Activated T-cell treated with anti-CD3 and anti-CD28 coated beads, Interleukin-2, amount 50 U/mL, for 4 hours (primary cell): ENCODE measurements at regions not wholly inside any gene's neighbourhood (a gene's known extent, or its start where the extent isn't known, plus 50 kb on each side); places are given as distances from the start of the nearest gene placed in this dataset.
"Not testable (repeated sequence)": the region's sequence is repeated elsewhere in the genome, so short reads cannot be mapped to it uniquely, and the experiment has no call there.

Experiments
- ATAC-seq, 2 donors: fragments of 200-7000 bp; cut with Tn5 transposase; one replicate each; pipeline ENCODE4 v1.10.0; 2021
- DNase-seq: peaks from one replicate; pipeline ENCODE4 v3.0.0-alpha.2; 2020
- H3K27me3 Mint-ChIP-seq: one replicate; pipeline ENCODE4 v1.8.0; 2021; ENCODE audit warnings: low read depth, mixed read lengths
- H3K36me3 Mint-ChIP-seq: one replicate; pipeline ENCODE4 v1.8.0; 2022; ENCODE audit warnings: mixed read lengths; ENCODE audit not compliant: insufficient read depth
- H3K4me1 Mint-ChIP-seq: one replicate; pipeline ENCODE4 v1.8.0; 2021; ENCODE audit warnings: low read depth, mixed read lengths
- H3K4me3 Mint-ChIP-seq: one replicate; pipeline ENCODE4 v1.8.0; 2021; ENCODE audit warnings: mild to moderate bottlenecking, moderate library complexity, mixed read lengths
- H3K9me3 Mint-ChIP-seq: one replicate; pipeline ENCODE4 v1.8.0; 2021; ENCODE audit warnings: mixed read lengths

- Mint-ChIP-seq H3K27me3 (no peaks in the 10 kb centered on the region), H3K36me3 (no peaks in the 10 kb centered on the region), H3K4me3 (no peak overlapping the region), H3K9me3 (no peaks in the 10 kb centered on the region), H3K4me1 (no peaks in the 10 kb centered on the region)
- ATAC-seq (no peak), DNase-seq (no peak)
These were observed 133.8 kb downstream of the TTC6 start for GRCh38 chr14:37729218-37729617.

DNA sequence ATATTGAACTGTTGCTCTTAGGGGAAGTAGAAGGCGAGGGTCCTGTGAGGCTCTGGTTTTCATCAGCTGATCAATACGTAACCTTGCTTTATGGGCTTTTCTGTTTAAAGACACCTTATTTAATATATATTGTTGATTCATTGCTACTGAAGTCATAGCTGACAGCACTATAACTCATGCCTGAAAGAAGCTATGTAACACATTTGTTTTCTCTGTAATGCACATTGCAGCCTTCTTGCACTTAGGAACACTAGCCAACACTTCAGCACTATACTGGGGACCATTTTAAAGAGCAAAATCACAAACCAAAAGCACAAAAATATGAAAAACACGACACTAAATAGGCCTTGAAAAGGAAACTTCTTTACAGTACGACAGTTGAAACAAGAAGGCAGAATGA, 135.7 kb downstream of the TTC6 start:
- no peak overlapping the region for H3K4me3 Mint-ChIP-seq
- no peaks in the 10 kb centered on the region for H3K9me3 Mint-ChIP-seq
- ATAC-seq (no peak), DNase-seq (no peak)
- no peaks in the 10 kb centered on the region for H3K27me3 Mint-ChIP-seq
- H3K4me1 Mint-ChIP-seq: no peaks in the 10 kb centered on the region
- no peaks in the 10 kb centered on the region for H3K36me3 Mint-ChIP-seq

- DNase-seq (no peak), ATAC-seq (no peak)
- Mint-ChIP-seq H3K4me1 (no peaks in the 10 kb centered on the region), H3K36me3 (no peaks in the 10 kb centered on the region), H3K27me3 (no peaks in the 10 kb centered on the region), H3K4me3 (no peak overlapping the region), H3K9me3 (peaks cover 21% of the 10 kb centered on the region)
These were observed 150.2 kb downstream of the TTC6 start for GRCh38 chr14:37745657-37746056.

DNA sequence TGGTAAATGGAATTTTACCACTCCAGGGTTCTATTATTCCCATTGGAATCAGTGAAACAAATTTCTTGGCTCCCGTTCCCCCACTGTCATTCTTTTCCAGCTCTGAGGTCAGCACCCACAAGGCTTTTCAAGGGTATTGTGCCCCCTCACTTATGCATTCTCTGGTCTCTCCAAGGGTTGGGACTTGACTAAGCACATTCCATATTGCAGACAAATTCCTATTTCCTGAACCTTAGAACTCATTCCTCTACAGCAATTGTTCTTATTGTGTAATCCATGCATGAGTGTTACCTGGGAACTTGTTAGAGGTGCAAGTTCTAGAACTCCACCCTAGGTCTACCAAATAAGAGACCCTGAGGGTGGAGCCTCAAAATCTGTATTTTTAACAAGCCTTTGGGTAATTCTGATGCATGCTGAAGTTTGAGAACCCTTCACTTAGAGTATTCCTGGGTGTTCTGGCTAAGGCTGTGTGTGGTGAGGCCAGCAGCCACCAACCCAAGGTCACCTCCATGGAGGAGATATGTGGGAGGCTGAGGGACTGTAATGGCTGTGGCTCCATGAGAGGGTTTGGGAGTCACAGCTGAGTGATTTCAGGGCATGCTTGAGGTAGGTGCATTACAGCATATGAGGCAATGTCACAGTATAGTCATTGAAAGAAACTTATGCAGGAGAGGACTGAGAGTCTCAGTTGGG, 150.9 kb downstream of the TTC6 start:
- H3K9me3 Mint-ChIP-seq: peaks cover 21% of the 10 kb centered on the region
- H3K4me1 Mint-ChIP-seq: no peaks in the 10 kb centered on the region
- H3K36me3 Mint-ChIP-seq: no peaks in the 10 kb centered on the region
- H3K27me3 Mint-ChIP-seq: no peaks in the 10 kb centered on the region
- H3K4me3 Mint-ChIP-seq: no peak overlapping the region
- DNase-seq (no peak), ATAC-seq (no peak)

GRCh38 chr14:37753459-37753858, 158.0 kb downstream of the TTC6 start:
- H3K27me3 Mint-ChIP-seq: no peaks in the 10 kb centered on the region
- no peaks in the 10 kb centered on the region for H3K36me3 Mint-ChIP-seq
- H3K4me3 Mint-ChIP-seq: no peak overlapping the region
- ATAC-seq: no peak
- DNase-seq: no peak
- H3K4me1 Mint-ChIP-seq: no peaks in the 10 kb centered on the region
- peaks cover 12% of the 10 kb centered on the region for H3K9me3 Mint-ChIP-seq

- not testable (repeated sequence) for H3K4me1 Mint-ChIP-seq, DNase-seq, H3K27me3 Mint-ChIP-seq, ATAC-seq, H3K36me3 Mint-ChIP-seq, H3K4me3 Mint-ChIP-seq
- H3K9me3 Mint-ChIP-seq: peaks cover 17% of the 10 kb centered on the region
These were observed 164.8 kb downstream of the TTC6 start for GRCh38 chr14:37760275-37760674.

- H3K4me1 Mint-ChIP-seq: no peaks in the 10 kb centered on the region
- no peak for DNase-seq
- H3K27me3 Mint-ChIP-seq: no peaks in the 10 kb centered on the region
- peaks cover 20% of the 10 kb centered on the region for H3K9me3 Mint-ChIP-seq
- no peaks in the 10 kb centered on the region for H3K36me3 Mint-ChIP-seq
- no peak overlapping the region for H3K4me3 Mint-ChIP-seq
- no peak for ATAC-seq
These were observed 167.8 kb downstream of the TTC6 start for GRCh38 chr14:37763266-37763665.

DNA sequence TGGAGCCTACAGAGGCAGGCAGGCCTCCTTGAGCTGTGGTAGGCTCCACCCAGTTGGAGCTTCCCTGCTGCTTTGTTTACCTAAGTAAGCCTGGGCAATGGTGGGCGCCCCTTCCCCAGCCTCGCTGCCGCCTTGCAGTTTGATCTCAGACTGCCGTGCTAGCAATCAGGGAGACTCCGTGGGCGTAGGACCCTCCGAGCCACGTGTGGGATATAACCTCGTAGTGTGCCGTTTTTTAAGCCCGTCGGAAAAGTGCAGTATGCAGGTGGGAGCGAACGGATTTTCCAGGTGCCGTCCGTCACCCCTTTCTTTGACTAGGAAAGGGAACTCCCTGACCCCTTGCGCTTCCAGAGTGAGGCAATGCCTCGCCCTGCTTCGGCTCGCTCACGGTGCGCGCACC, 176.9 kb downstream of the TTC6 start:
- H3K4me3 Mint-ChIP-seq, H3K36me3 Mint-ChIP-seq, H3K4me1 Mint-ChIP-seq, ATAC-seq, DNase-seq, H3K27me3 Mint-ChIP-seq: not testable (repeated sequence)
- peaks cover 12% of the 10 kb centered on the region for H3K9me3 Mint-ChIP-seq

DNA sequence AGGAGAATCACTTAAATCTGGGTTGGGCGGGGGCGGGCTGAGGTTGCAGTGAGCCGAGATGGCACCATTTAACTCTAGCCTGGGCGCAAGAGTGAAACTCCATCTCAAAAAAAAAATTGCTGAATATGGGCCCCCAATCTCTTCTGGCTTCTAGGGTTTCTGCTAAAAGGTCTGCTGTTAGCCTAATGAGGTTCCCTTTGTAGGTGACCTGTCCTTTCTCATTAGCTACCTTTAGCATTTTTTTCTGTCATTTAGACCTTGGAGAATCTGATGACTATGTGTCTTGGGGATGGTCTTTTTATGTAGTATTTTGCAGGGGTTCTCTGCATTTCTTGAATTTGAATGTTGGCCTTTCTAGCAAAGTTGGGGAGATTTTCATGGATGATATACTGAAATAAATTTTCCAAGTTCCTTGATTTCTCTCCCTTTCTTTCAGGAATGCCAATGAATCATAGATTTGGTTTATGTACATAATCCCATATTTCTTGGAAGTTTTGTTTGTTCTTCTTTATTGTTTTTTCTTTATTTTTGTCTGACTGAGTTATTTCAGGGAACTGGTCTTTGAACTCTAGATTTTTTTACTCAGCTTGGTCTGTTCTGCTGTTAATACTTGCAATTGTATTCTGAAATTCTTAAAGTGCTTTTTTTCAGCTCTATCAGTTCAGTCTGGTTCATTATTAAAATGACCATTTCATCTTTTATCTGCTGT, 181.5 kb downstream of the TTC6 start:
- Mint-ChIP-seq H3K27me3 (peaks cover 3% of the 10 kb centered on the region), H3K9me3 (peaks cover 12% of the 10 kb centered on the region), H3K36me3 (no peaks in the 10 kb centered on the region), H3K4me1 (no peaks in the 10 kb centered on the region), H3K4me3 (no peak overlapping the region)
- DNase-seq (no peak), ATAC-seq (no peak)

DNA sequence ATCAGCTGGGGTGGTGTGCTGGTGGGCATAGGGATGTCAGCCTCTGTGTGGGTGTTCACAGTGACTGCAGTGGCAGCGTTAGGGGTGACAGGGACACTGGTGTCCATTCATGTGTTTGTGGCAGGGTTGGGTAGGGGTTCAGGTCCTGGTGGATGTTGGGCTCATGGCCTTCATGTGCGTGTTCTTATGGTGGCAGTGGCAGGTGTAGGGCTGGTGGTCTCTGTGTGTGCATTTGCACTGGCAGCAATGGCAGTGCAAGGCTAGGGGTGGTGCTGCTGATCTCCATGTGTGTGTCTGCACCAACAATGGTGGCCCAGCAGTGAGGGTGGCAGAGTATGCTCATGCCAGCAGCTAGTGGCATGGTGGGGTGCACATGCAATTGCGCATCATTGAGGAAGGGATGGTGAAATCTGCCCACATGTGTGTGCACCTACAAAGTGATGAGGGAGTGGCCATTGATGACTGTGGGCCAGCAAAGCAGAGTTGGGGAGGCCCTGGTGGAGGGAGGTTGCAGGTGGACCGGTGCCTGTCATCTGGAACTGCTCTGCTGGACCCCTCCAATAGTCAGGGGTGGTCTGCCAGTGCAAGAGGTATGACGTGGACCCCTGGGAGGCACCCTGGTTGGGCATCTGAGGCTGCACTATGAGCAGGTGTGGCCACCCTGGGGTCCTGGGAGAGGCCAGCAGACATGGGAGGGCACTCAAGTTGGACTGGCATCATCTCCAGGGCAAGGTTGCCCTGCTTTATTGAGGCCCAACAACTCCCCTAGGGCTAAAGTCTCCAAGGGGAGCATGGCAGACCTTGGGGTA, 182.9 kb downstream of the TTC6 start:
- no peaks in the 10 kb centered on the region for H3K36me3 Mint-ChIP-seq
- H3K27me3 Mint-ChIP-seq: peaks cover 3% of the 10 kb centered on the region
- H3K9me3 Mint-ChIP-seq: peaks cover 10% of the 10 kb centered on the region
- DNase-seq (no peak), ATAC-seq (no peak)
- no peaks in the 10 kb centered on the region for H3K4me1 Mint-ChIP-seq
- H3K4me3 Mint-ChIP-seq: no peak overlapping the region

GRCh38 chr14:37779480-37779879, 184.1 kb downstream of the TTC6 start:
- Mint-ChIP-seq H3K27me3 (peaks cover 3% of the 10 kb centered on the region), H3K9me3 (peaks cover 5% of the 10 kb centered on the region), H3K36me3 (no peaks in the 10 kb centered on the region), H3K4me3 (no peak overlapping the region), H3K4me1 (no peaks in the 10 kb centered on the region)
- ATAC-seq (no peak), DNase-seq (no peak)

DNA sequence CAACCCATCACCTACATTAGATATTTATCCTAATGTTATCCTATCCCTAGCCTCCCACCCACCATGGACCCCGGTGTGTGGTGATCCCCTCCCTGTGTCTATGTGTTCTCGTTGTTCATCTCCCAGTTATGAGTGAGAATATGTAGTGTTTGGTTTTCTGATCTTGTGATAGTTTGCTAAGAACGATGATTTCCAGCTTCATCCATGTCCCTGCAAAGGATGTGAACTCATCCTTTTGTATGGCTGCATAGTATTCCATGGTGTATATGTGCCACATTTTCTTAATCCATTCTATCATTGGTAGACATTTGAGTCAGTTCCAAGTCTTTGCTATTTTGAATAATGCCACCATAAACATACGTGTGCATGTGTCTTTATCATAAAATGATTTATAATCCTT, 185.3 kb downstream of the TTC6 start:
- not testable (repeated sequence) for H3K4me1 Mint-ChIP-seq, H3K27me3 Mint-ChIP-seq, H3K36me3 Mint-ChIP-seq, ATAC-seq, DNase-seq, H3K4me3 Mint-ChIP-seq, H3K9me3 Mint-ChIP-seq

- H3K27me3 Mint-ChIP-seq: not testable (repeated sequence)
These were observed 188.9 kb downstream of the TTC6 start for GRCh38 chr14:37784203-37784826.

GRCh38 chr14:37784827-37785223, 189.4 kb downstream of the TTC6 start:
- H3K4me1 Mint-ChIP-seq, H3K9me3 Mint-ChIP-seq, H3K27me3 Mint-ChIP-seq, ATAC-seq, H3K36me3 Mint-ChIP-seq, DNase-seq, H3K4me3 Mint-ChIP-seq: not testable (repeated sequence)

More at GRCh38 chr14:37784203-37784826, 188.9 kb downstream of the TTC6 start:
- H3K36me3 Mint-ChIP-seq, DNase-seq, H3K4me3 Mint-ChIP-seq, ATAC-seq, H3K9me3 Mint-ChIP-seq, H3K4me1 Mint-ChIP-seq: not testable (repeated sequence)
